ENCODE measurements at regions not wholly inside any gene's neighbourhood (a gene's known extent, or its start where the extent isn't known, plus 50 kb on each side); places are given as distances from the start of the nearest gene placed in this dataset.

- no peaks in the 10 kb centered on the region for H3K9me3 Mint-ChIP-seq
- POLR2A ChIA-PET = no interaction called here
Measured at GRCh38 chr7:46317256-46317655, 396.2 kb upstream of the IGFBP3 start.

GRCh38 chr7:46315891-46316290 lies 394.8 kb upstream of the IGFBP3 start:
- no peak for ATAC-seq (ENCODE audit: low read depth)
- Mint-ChIP-seq H3K4me3 (no peak overlapping the region), H3K4me1 (no peaks in the 10 kb centered on the region), H3K27ac (no peak overlapping the region), H3K9me3 (no peaks in the 10 kb centered on the region), H3K27me3 (no peaks in the 10 kb centered on the region), H3K36me3 (no peaks in the 10 kb centered on the region)
- POLR2A ChIA-PET = no interaction called here
- no peak for DNase-seq

More at GRCh38 chr7:46317256-46317655, 396.2 kb upstream of the IGFBP3 start:
- DNase-seq (no peak), ATAC-seq (ENCODE audit: low read depth) (no peak)
- no peaks in the 10 kb centered on the region for H3K36me3 Mint-ChIP-seq
- H3K4me3 Mint-ChIP-seq = no peak overlapping the region
- no peaks in the 10 kb centered on the region for H3K4me1 Mint-ChIP-seq
- no peak overlapping the region for H3K27ac Mint-ChIP-seq
- H3K27me3 Mint-ChIP-seq = no peaks in the 10 kb centered on the region

GRCh38 chr7:46301677-46302076 lies 380.6 kb upstream of the IGFBP3 start:
- ATAC-seq (ENCODE audit: low read depth) (no peak), DNase-seq (no peak)
- Mint-ChIP-seq H3K4me3 (no peak overlapping the region), H3K27me3 (no peaks in the 10 kb centered on the region), H3K9me3 (no peaks in the 10 kb centered on the region), H3K36me3 (no peaks in the 10 kb centered on the region), H3K27ac (no peak overlapping the region), H3K4me1 (no peaks in the 10 kb centered on the region)
- POLR2A ChIA-PET = no interaction called here

- no peaks in the 10 kb centered on the region for H3K36me3 Mint-ChIP-seq
- ATAC-seq (ENCODE audit: low read depth) = no peak
- no peaks in the 10 kb centered on the region for H3K4me1 Mint-ChIP-seq
- H3K4me3 Mint-ChIP-seq = no peak overlapping the region
- no peak for DNase-seq
- POLR2A ChIA-PET = no interaction called here
- no peaks in the 10 kb centered on the region for H3K9me3 Mint-ChIP-seq
- H3K27ac Mint-ChIP-seq = no peak overlapping the region
- no peaks in the 10 kb centered on the region for H3K27me3 Mint-ChIP-seq
Measured at GRCh38 chr7:46297515-46297914, 376.4 kb upstream of the IGFBP3 start.

GRCh38 chr7:46296526-46296925 lies 375.5 kb upstream of the IGFBP3 start:
- DNase-seq = no peak
- ATAC-seq (ENCODE audit: low read depth) = no peak
- H3K27ac Mint-ChIP-seq = no peak overlapping the region
- no peaks in the 10 kb centered on the region for H3K9me3 Mint-ChIP-seq
- no peaks in the 10 kb centered on the region for H3K27me3 Mint-ChIP-seq
- POLR2A ChIA-PET = no interaction called here
- no peaks in the 10 kb centered on the region for H3K36me3 Mint-ChIP-seq
- no peak overlapping the region for H3K4me3 Mint-ChIP-seq
- H3K4me1 Mint-ChIP-seq = no peaks in the 10 kb centered on the region

- DNase-seq = no peak
- H3K27me3 Mint-ChIP-seq = no peaks in the 10 kb centered on the region
Measured at GRCh38 chr7:46294381-46294780, 373.3 kb upstream of the IGFBP3 start.

GRCh38 chr7:46292741-46293140 lies 371.7 kb upstream of the IGFBP3 start:
- Mint-ChIP-seq H3K9me3 (no peaks in the 10 kb centered on the region), H3K4me1 (no peaks in the 10 kb centered on the region), H3K4me3 (no peak overlapping the region), H3K27me3 (no peaks in the 10 kb centered on the region), H3K27ac (no peak overlapping the region), H3K36me3 (no peaks in the 10 kb centered on the region)
- DNase-seq = no peak
- no peak for ATAC-seq (ENCODE audit: low read depth)
- POLR2A ChIA-PET = no interaction called here

More at GRCh38 chr7:46294381-46294780, 373.3 kb upstream of the IGFBP3 start:
- no peaks in the 10 kb centered on the region for H3K4me1 Mint-ChIP-seq
- no peak overlapping the region for H3K4me3 Mint-ChIP-seq
- no peaks in the 10 kb centered on the region for H3K36me3 Mint-ChIP-seq
- H3K9me3 Mint-ChIP-seq = no peaks in the 10 kb centered on the region
- POLR2A ChIA-PET = no interaction called here
- no peak overlapping the region for H3K27ac Mint-ChIP-seq
- ATAC-seq (ENCODE audit: low read depth) = no peak

- POLR2A ChIA-PET = no interaction called here
- no peak for ATAC-seq (ENCODE audit: low read depth)
Measured at GRCh38 chr7:46291601-46292150, 370.6 kb upstream of the IGFBP3 start.

GRCh38 chr7:46291050-46291438 lies 370.0 kb upstream of the IGFBP3 start:
- no peaks in the 10 kb centered on the region for H3K36me3 Mint-ChIP-seq
- H3K27ac Mint-ChIP-seq = no peak overlapping the region
- POLR2A ChIA-PET = no interaction called here
- no peaks in the 10 kb centered on the region for H3K9me3 Mint-ChIP-seq
- no peaks in the 10 kb centered on the region for H3K27me3 Mint-ChIP-seq
- H3K4me1 Mint-ChIP-seq = no peaks in the 10 kb centered on the region
- ATAC-seq (ENCODE audit: low read depth) (no peak), DNase-seq (no peak)
- H3K4me3 Mint-ChIP-seq = no peak overlapping the region

More at GRCh38 chr7:46291601-46292150, 370.6 kb upstream of the IGFBP3 start:
- no peaks in the 10 kb centered on the region for H3K9me3 Mint-ChIP-seq
- no peak overlapping the region for H3K4me3 Mint-ChIP-seq
- no peaks in the 10 kb centered on the region for H3K36me3 Mint-ChIP-seq
- H3K4me1 Mint-ChIP-seq = no peaks in the 10 kb centered on the region
- no peaks in the 10 kb centered on the region for H3K27me3 Mint-ChIP-seq
- no peak overlapping the region for H3K27ac Mint-ChIP-seq
- no peak for DNase-seq

- DNase-seq = no peak
- POLR2A ChIA-PET = no interaction called here
- no peaks in the 10 kb centered on the region for H3K9me3 Mint-ChIP-seq
- H3K27me3 Mint-ChIP-seq = no peaks in the 10 kb centered on the region
- H3K27ac Mint-ChIP-seq = no peak overlapping the region
- H3K36me3 Mint-ChIP-seq = no peaks in the 10 kb centered on the region
- no peak for ATAC-seq (ENCODE audit: low read depth)
- H3K4me1 Mint-ChIP-seq = no peaks in the 10 kb centered on the region
- no peak overlapping the region for H3K4me3 Mint-ChIP-seq
Measured at GRCh38 chr7:46290374-46291049, 369.4 kb upstream of the IGFBP3 start.

- POLR2A ChIA-PET = no interaction called here
- ATAC-seq (ENCODE audit: low read depth) (no peak), DNase-seq (no peak)
- Mint-ChIP-seq H3K36me3 (no peaks in the 10 kb centered on the region), H3K4me1 (no peaks in the 10 kb centered on the region), H3K9me3 (no peaks in the 10 kb centered on the region), H3K4me3 (no peak overlapping the region), H3K27ac (no peak overlapping the region), H3K27me3 (no peaks in the 10 kb centered on the region)
Measured at GRCh38 chr7:46288861-46289260, 367.8 kb upstream of the IGFBP3 start.

- H3K4me1 Mint-ChIP-seq = no peaks in the 10 kb centered on the region
- no peak overlapping the region for H3K4me3 Mint-ChIP-seq
- no peaks in the 10 kb centered on the region for H3K27me3 Mint-ChIP-seq
- no peaks in the 10 kb centered on the region for H3K36me3 Mint-ChIP-seq
- POLR2A ChIA-PET = no interaction called here
- H3K9me3 Mint-ChIP-seq = no peaks in the 10 kb centered on the region
- no peak for DNase-seq
- ATAC-seq (ENCODE audit: low read depth) = no peak
- no peak overlapping the region for H3K27ac Mint-ChIP-seq
Measured at GRCh38 chr7:46288010-46288409, 366.9 kb upstream of the IGFBP3 start.

GRCh38 chr7:46286957-46287356 lies 365.9 kb upstream of the IGFBP3 start:
- Mint-ChIP-seq H3K27ac (no peak overlapping the region), H3K4me3 (no peak overlapping the region), H3K27me3 (no peaks in the 10 kb centered on the region), H3K4me1 (no peaks in the 10 kb centered on the region), H3K9me3 (no peaks in the 10 kb centered on the region), H3K36me3 (no peaks in the 10 kb centered on the region)
- POLR2A ChIA-PET = no interaction called here
- ATAC-seq (ENCODE audit: low read depth) (no peak), DNase-seq (no peak)

GRCh38 chr7:46286356-46286755 lies 365.3 kb upstream of the IGFBP3 start:
- POLR2A ChIA-PET = no interaction called here
- H3K27me3 Mint-ChIP-seq = no peaks in the 10 kb centered on the region
- ATAC-seq (ENCODE audit: low read depth) (no peak), DNase-seq (no peak)
- H3K27ac Mint-ChIP-seq = no peak overlapping the region
- no peaks in the 10 kb centered on the region for H3K4me1 Mint-ChIP-seq
- H3K9me3 Mint-ChIP-seq = no peaks in the 10 kb centered on the region
- no peak overlapping the region for H3K4me3 Mint-ChIP-seq
- no peaks in the 10 kb centered on the region for H3K36me3 Mint-ChIP-seq

- no peaks in the 10 kb centered on the region for H3K4me1 Mint-ChIP-seq
- no peak overlapping the region for H3K4me3 Mint-ChIP-seq
- H3K27me3 Mint-ChIP-seq = no peaks in the 10 kb centered on the region
- H3K36me3 Mint-ChIP-seq = no peaks in the 10 kb centered on the region
- ATAC-seq (ENCODE audit: low read depth) (no peak), DNase-seq (no peak)
- no peaks in the 10 kb centered on the region for H3K9me3 Mint-ChIP-seq
- no peak overlapping the region for H3K27ac Mint-ChIP-seq
- POLR2A ChIA-PET = no interaction called here
Measured at GRCh38 chr7:46285878-46286277, 364.8 kb upstream of the IGFBP3 start.
